Neural cell (in vitro differentiated cells): ENCODE measurements at regions not wholly inside any gene's neighbourhood (a gene's known extent, or its start where the extent isn't known, plus 50 kb on each side); places are given as distances from the start of the nearest gene placed in this dataset.

Experiments used
- EP300 ChIP-seq: fragments of 450-650 bp; conservative IDR thresholded peaks from 2 replicates; pipeline ENCODE4 v1.6.1; 2014; ENCODE audit warnings: antibody characterized with exemption, mild to moderate bottlenecking, moderate library complexity; ENCODE audit not compliant: poor library complexity, severe bottlenecking
- MXI1 ChIP-seq: fragments of 450-650 bp; conservative IDR thresholded peaks from 2 replicates; pipeline ENCODE4 v1.6.1; 2014; ENCODE audit warnings: antibody characterized with exemption, mild to moderate bottlenecking; ENCODE audit not compliant: poor library complexity, severe bottlenecking
- POLR2AphosphoS5 ChIP-seq: IDR thresholded peaks from 2 replicates; pipeline ENCODE4 v1.6.1; 2012
- TF ChIP-seq, protein P1 (sequence below): fragments of 450-650 bp; IDR thresholded peaks from 2 replicates; pipeline ENCODE4 v1.5.1; 2014; ENCODE audit warnings: antibody characterized with exemption, mild to moderate bottlenecking, moderate library complexity; ENCODE audit not compliant: poor library complexity, severe bottlenecking

DNA sequence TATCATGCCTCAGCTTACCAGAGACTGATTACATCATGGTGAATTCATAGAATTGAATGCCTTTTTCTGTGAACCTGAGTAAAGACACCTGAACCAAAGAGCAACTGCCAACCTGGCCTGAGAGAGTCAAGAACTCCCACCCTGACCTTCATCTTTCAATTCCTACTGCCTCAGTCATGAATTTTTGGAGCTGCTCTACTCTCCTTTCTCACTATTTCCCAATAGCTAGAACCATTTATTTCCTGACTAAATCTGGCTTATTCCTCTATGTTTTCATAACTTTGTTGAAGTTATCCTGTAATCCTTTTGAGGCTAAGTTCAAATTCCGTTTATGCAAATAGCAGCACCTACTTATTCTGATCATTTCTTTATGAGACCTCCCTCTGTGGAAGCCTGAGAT is 712.4 kb upstream of the UBE2E2 start:
- TF ChIP-seq, protein P1, sequence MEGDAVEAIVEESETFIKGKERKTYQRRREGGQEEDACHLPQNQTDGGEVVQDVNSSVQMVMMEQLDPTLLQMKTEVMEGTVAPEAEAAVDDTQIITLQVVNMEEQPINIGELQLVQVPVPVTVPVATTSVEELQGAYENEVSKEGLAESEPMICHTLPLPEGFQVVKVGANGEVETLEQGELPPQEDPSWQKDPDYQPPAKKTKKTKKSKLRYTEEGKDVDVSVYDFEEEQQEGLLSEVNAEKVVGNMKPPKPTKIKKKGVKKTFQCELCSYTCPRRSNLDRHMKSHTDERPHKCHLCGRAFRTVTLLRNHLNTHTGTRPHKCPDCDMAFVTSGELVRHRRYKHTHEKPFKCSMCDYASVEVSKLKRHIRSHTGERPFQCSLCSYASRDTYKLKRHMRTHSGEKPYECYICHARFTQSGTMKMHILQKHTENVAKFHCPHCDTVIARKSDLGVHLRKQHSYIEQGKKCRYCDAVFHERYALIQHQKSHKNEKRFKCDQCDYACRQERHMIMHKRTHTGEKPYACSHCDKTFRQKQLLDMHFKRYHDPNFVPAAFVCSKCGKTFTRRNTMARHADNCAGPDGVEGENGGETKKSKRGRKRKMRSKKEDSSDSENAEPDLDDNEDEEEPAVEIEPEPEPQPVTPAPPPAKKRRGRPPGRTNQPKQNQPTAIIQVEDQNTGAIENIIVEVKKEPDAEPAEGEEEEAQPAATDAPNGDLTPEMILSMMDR = no peak
- TF ChIP-seq EP300 (no peak), MXI1 (no peak), POLR2AphosphoS5 (no peak)
